GM19328 (cell line): ENCODE measurements at regions not wholly inside any gene's neighbourhood (a gene's known extent, or its start where the extent isn't known, plus 50 kb on each side); places are given as distances from the start of the nearest gene placed in this dataset.

Experiments used
- ATAC-seq: cut with Tn5 transposase; IDR thresholded peaks from one replicate; pipeline ENCODE4 v1.9.1; 2021; ENCODE audit warnings: mild to moderate bottlenecking, moderate library complexity; ENCODE audit not compliant: unreplicated experiment

GRCh38 chr4:123913598-123913997 is 517.0 kb downstream of the SPRY1 start:
- ATAC-seq = no peak

GRCh38 chr4:123916821-123917220 is 520.2 kb downstream of the SPRY1 start:
- ATAC-seq = no peak

- ATAC-seq = no peak
Measured at GRCh38 chr4:123919576-123920098, 523.0 kb downstream of the SPRY1 start.

DNA sequence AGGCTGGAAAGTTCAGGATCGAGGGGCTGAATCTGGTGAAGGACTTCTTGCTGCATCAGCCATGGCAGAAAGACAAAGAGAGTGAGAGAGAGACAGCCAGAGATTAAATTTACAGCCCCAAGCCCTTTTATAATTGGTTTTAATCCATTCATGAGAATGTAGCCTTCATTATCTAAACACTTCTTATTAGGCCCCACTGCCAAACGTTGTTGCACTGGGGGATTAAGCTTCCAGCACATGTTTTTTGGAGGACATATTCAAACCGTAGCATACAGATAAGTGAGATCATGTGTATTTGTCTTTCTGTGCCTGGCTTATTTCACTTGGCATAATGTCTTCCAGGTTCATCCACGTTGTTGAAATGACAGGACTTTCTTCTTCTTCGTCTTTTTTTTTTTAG is 524.7 kb downstream of the SPRY1 start:
- ATAC-seq = no peak

DNA sequence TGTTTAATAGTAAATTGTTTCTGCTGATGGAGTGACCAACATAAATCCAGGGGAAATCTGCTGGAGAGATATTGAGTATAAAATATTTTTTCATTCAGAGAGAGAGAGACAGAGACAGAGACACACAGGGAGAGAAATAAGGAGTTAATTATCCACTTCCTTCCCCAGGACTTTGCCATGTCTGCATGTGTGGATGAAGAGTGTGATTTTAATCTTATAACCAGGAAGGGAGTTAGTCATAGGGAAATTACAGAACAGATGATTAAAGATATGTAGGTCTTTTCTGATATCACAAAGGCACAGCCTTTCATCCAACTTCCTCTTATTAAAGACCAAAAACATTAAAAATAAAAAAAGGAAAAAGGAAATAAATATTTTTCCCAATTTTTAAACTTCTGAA is 526.3 kb downstream of the SPRY1 start:
- ATAC-seq = no peak

DNA sequence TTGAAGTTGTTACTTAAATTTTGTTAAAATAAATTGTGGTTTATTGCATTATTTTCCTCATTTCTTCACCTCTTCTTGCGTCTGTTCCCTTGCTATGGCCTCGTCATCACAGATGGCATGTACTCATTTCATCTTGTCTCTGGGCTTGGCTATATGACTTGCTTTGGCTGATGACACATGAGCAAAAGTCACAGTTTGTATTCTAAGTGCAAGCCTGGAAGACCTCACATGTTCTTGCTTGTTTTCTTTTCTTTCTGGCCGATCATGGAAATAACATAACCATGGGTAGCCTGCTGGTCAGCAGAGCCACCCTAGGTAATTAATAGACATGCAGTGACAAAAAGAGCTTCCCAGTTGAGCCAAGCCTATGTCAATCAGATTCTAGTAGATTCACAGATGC is 527.9 kb downstream of the SPRY1 start:
- no peak for ATAC-seq

DNA sequence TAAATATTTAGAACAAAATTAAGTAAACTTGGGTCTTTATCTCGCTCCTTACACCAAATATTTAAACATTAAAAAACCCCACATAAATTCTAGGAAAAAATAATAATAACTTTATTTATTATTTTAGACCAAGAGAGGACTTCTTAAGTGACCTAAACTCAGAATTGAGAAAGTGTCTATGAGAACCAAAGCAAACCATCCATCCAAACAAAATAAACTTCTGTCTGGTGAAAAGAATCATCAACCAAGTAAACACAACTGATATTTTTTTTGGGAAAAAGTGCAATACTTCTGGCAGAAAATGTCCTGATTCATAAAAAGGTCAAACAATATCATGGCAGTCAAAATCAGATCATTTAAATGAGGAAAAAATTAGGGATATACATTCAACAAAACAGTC is 533.0 kb downstream of the SPRY1 start:
- ATAC-seq = no peak

DNA sequence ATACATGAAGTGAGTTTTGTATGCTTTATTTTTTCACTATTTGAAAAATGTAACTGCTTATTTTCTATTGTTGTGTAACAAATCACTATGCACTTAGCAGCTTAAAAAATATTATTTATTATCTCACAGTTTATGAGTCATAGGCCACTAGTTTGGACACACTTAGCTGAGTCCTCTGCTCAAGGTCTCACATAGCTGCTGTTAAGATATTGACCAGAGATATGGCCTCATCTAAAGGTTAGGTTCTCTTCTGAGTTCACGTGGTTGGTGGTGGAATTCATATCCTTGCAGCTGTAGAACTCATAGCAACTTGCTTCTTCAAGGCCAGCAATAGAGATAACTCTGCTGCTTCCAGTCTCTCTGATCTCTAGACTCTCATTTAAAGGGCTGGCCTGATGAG is 534.4 kb downstream of the SPRY1 start:
- ATAC-seq = no peak

DNA sequence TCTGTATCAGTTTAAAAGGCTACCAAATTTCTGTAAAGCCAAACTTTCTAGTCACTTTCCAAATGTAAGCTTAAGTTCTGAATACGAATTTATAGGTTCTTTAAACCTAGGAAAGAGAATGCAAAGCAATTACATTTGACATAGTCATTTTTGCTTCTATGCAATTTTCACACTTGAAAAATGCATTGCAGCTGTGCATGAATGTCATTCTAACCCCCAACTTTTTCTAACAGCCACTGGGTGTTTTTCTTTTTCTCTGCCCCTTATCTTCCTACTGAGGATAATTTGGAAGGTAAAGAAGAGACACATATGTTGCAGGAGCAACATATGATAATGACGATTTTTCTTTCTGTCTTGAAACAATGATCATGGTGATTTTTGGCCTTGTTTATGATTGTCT is 537.5 kb downstream of the SPRY1 start:
- no peak for ATAC-seq

GRCh38 chr4:123936621-123937043 is 540.0 kb downstream of the SPRY1 start:
- ATAC-seq = no peak

- no peak for ATAC-seq
Measured at GRCh38 chr4:123937581-123937980, 541.0 kb downstream of the SPRY1 start.

GRCh38 chr4:123939621-123940020 is 543.0 kb downstream of the SPRY1 start:
- ATAC-seq = no peak

DNA sequence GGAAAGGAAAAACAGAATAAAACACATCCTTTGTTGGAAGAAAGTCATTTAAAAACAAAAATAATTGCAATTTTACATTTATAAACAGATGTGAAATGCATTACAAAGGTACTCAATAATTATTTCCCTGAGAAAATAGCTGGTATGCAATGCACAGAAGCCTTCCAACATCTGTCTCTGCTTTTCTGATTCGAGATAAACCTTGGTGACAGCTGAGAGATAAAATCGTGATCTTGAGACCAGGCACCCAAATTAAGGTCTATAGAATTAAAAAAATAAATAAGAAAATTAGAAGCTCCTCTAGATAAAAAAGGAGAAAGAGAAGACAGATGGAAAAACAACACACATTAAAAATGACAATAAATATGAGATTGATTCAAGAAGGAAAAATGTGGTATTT is 544.0 kb downstream of the SPRY1 start:
- no peak for ATAC-seq

- ATAC-seq = no peak
Measured at GRCh38 chr4:123941306-123941705, 544.7 kb downstream of the SPRY1 start.

DNA sequence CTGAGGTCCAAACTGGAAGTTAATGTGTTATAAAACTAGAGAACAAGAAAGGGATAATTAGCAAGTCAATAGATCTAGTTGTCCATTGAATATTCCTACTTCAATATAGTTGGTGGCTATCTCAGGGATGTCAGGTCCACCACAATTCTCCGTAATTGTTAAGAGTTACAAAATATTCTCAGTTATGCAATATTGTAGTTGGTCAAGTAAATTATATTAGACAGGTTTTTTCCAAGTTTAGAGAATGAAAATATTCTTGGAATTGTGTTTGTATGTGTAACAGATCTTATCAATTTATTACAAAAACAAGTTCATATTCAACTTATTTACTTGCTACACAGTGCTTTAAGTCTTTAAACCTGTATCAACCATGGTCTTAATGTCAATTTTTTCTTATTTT is 547.4 kb downstream of the SPRY1 start:
- ATAC-seq = no peak

DNA sequence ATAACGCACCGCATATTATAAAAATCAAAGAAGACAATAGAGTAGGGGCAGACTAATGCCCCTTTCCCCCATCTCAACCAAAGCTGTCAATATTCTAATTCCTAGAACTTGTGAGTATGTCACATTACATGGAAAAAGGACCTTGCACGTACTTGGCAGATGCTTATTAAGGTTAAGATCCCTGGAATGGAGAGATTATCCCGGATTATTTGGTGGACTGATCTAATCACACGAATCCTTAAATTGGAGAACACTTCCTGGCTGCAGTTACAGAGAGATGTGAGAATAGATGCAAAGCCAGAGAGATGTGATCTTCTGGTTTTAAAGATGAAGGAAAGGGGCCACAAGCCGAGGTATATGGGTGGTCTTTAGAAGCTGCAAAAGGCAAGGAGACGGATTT is 548.7 kb downstream of the SPRY1 start:
- no peak for ATAC-seq

DNA sequence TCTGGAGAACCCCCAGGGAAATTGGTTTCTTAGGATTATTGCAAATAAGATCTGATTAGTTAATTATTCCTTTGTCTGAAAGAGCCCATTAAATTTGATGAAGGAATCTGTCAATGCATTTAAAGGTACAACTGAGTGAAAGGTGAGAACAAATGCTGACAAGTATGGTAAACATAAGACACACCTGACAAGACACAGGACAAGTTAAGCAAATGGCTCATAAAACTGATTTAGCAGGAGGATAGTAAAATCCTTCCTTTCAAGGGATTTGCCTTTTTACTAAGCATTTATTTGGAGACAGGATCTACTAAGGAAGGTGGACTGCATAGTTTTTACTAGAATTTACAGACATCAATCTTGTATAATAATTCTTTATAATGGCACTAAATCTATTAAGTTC is 553.9 kb downstream of the SPRY1 start:
- no peak for ATAC-seq

GRCh38 chr4:123952530-123953274 is 556.1 kb downstream of the SPRY1 start:
- no peak for ATAC-seq

DNA sequence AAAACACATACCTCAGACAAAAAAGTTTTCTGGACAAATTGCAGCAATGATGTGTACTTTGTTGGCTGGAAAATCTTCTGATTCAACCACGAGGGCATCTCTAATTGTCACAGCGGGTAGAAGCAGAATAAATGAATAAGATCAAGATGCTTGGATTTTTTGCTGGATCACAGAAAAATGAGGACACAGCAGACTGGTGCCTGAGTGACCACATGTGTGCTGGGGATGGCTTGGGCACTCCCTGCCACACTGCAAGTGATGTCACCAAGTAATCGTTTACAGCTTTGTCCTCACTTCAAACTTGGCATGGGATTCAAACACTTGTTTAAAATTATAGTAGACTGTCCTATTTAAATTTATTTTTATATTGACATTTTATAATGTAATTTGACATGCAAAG is 557.0 kb downstream of the SPRY1 start:
- no peak for ATAC-seq

- ATAC-seq = no peak
Measured at GRCh38 chr4:123954220-123954619, 557.6 kb downstream of the SPRY1 start.

DNA sequence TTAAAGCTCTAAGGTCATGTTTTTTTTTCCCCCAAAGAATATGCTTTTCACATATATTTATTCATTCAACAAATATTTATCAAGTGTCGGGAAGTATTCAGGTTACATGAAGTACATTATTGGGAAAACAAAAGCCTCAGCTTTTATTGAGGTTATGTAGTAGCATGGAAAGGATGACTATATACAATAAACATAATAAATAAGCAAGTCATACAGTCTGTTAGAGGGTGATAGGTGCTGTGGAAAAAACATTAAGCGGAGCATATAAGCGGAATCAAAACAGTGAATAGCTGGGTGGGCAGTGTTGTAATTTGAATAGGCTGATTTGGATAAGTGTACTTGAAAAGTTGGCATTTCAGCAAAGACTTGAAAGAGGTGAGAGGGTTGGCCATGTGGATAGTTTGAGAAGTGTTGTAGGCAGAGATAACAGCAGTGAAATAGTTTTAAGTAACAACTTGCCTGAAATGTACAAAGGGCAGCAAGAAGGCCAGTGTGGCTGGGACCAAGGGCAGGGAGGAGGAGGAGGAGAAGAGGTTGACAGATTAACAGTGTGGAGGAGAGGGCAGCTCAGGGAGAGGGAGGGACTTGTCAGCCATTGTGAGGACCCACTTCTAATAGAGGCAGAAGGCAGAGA is 558.7 kb downstream of the SPRY1 start:
- no peak for ATAC-seq

DNA sequence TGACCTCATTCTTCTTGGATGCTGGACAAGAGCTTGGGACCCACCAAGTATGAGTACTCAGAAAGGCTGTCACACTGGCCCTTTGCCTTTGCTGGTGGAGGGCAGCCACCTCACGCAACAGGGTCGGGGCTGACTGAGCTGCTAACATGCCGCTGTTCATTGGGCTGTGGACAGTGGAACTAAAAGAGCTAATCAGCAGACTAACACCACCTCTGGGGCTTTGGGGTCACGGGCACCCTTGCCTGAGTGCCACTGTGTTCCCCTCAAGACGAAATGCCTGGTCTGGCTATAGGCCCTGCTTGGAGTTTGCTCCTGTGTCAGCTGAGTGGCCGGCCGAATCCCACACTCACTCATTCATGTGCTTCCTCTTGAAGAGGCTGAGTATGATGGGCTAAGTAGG is 559.6 kb downstream of the SPRY1 start:
- no peak for ATAC-seq
